ENCODE measurements at regions not wholly inside any gene's neighbourhood (a gene's known extent, or its start where the extent isn't known, plus 50 kb on each side); places are given as distances from the start of the nearest gene placed in this dataset.

DNA sequence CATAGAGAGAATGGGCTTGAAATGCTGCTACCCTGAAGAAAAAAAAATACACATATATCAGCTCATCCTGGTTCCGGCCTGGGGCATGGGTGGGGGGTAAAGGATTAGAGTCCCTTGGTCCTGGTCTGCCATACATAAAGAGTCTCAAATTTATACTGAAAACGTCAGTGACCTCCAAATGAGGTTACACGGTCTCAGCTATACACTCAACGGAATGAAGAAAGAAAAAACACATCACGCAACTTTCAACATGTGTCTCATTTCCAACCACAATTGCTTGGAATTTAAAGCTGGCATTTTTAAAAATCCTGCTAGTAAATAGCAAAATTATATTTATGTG lies 612.8 kb downstream of the MCTP2 start:
- TF ChIP-seq CTCF (IDR thresholded peaks at IDR 0.05; ENCODE audit: insufficient read depth, low read length) (no peak), POLR2AphosphoS5 (IDR thresholded peaks at IDR 0.05; ENCODE audit: low read depth) (no peak), GABPA (IDR thresholded peaks at IDR 0.05; ENCODE audit: low read depth) (no peak)
- TF ChIP-seq, protein P1, sequence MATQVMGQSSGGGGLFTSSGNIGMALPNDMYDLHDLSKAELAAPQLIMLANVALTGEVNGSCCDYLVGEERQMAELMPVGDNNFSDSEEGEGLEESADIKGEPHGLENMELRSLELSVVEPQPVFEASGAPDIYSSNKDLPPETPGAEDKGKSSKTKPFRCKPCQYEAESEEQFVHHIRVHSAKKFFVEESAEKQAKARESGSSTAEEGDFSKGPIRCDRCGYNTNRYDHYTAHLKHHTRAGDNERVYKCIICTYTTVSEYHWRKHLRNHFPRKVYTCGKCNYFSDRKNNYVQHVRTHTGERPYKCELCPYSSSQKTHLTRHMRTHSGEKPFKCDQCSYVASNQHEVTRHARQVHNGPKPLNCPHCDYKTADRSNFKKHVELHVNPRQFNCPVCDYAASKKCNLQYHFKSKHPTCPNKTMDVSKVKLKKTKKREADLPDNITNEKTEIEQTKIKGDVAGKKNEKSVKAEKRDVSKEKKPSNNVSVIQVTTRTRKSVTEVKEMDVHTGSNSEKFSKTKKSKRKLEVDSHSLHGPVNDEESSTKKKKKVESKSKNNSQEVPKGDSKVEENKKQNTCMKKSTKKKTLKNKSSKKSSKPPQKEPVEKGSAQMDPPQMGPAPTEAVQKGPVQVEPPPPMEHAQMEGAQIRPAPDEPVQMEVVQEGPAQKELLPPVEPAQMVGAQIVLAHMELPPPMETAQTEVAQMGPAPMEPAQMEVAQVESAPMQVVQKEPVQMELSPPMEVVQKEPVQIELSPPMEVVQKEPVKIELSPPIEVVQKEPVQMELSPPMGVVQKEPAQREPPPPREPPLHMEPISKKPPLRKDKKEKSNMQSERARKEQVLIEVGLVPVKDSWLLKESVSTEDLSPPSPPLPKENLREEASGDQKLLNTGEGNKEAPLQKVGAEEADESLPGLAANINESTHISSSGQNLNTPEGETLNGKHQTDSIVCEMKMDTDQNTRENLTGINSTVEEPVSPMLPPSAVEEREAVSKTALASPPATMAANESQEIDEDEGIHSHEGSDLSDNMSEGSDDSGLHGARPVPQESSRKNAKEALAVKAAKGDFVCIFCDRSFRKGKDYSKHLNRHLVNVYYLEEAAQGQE (IDR thresholded peaks at IDR 0.05; ENCODE audit: insufficient replicate concordance, low read depth) = no peak
